Common myeloid progenitor, CD34-positive (primary cell): ENCODE measurements at regions not wholly inside any gene's neighbourhood (a gene's known extent, or its start where the extent isn't known, plus 50 kb on each side); places are given as distances from the start of the nearest gene placed in this dataset.
A peak's percentile ranks its signal among the peaks of the same experiment; 100 is the strongest.

Experiments
- CTCF ChIA-PET: fragments of 350-600 bp; sonication (Branson Sonifier 250); formaldehyde crosslinking; loops from one replicate; lab custom pipeline; 2021; ENCODE audit warnings: antibody characterized with exemption; lab: Charles Lee
- POLR2A ChIA-PET: fragments of 350-600 bp; sonication (Branson Sonifier 250); formaldehyde crosslinking; loops from one replicate; lab custom pipeline; 2021; ENCODE audit warnings: antibody characterized with exemption; lab: Charles Lee
- DNase-seq, 3 donors: peaks; one replicate each; pipeline versions ENCODE4 v3.0.0 to v3.0.0-alpha.2; 2013
- H3K27ac ChIP-seq, 2 experiments: 1 replicate in 1 of 2; 2 replicates in 1 of 2; pipeline ENCODE4 v1.7.0; 2013; ENCODE audit warnings: inconsistent platforms in 2 of 2, low read length in 2 of 2, mild to moderate bottlenecking in 2 of 2, low read depth in 1 of 2, moderate library complexity in 1 of 2; ENCODE audit not compliant: severe bottlenecking in 2 of 2, insufficient read depth in 1 of 2, poor library complexity in 1 of 2
- H3K27me3 ChIP-seq, 5 experiments: replicated peaks in 2 of 5; 1 replicate in 3 of 5; 2 replicates in 2 of 5; pipeline versions ENCODE4 v1.6.1 to v1.7.0; 2013; ENCODE audit warnings: low read length in 4 of 5, mild to moderate bottlenecking in 2 of 5, moderate library complexity in 2 of 5, inconsistent platforms in 1 of 5; ENCODE audit not compliant: insufficient read depth in 5 of 5, control insufficient read depth in 4 of 5
- H3K36me3 ChIP-seq, 4 experiments: 1 replicate in 2 of 4; 2 replicates in 2 of 4; pipeline versions ENCODE4 v1.6.1 to v1.7.0; 2013; ENCODE audit warnings: low read length in 3 of 4, control low read depth in 1 of 4, mild to moderate bottlenecking in 1 of 4; ENCODE audit not compliant: control insufficient read depth in 4 of 4, insufficient read depth in 4 of 4
- H3K4me1 ChIP-seq, 4 experiments: 1 replicate in 3 of 4; 2 replicates in 1 of 4; pipeline versions ENCODE4 v1.6.1 to v1.7.1; 2013; ENCODE audit warnings: low read length in 3 of 4, mild to moderate bottlenecking in 3 of 4, control low read depth in 1 of 4, inconsistent platforms in 1 of 4, moderate library complexity in 1 of 4; ENCODE audit not compliant: control insufficient read depth in 4 of 4, insufficient read depth in 4 of 4; ENCODE audit errors: control extremely low read depth in 1 of 4
- H3K4me3 ChIP-seq, 7 experiments: 1 replicate in 4 of 7; 2 replicates in 3 of 7; pipeline versions ENCODE4 v1.5.1 to v1.7.0; 2013; ENCODE audit warnings: mild to moderate bottlenecking in 7 of 7, low read length in 6 of 7, moderate library complexity in 6 of 7, inconsistent platforms in 2 of 7, low read depth in 2 of 7, control low read depth in 1 of 7; ENCODE audit not compliant: insufficient read depth in 4 of 7, control insufficient read depth in 1 of 7; ENCODE audit errors: extremely low read depth in 1 of 7
- H3K9me3 ChIP-seq, 5 experiments: 1 replicate in 4 of 5; 2 replicates in 1 of 5; pipeline versions ENCODE4 v1.6.1 to v1.7.1; 2013; ENCODE audit warnings: low read length in 4 of 5, mild to moderate bottlenecking in 2 of 5, inconsistent platforms in 1 of 5, low read depth in 1 of 5, moderate library complexity in 1 of 5; ENCODE audit not compliant: control insufficient read depth in 4 of 5, insufficient read depth in 2 of 5; ENCODE audit errors: control extremely low read depth in 1 of 5
- WGBS: methylation state at CpG from one replicate; pipeline ENCODE4 v1.1.5; 2013; ENCODE audit not compliant: insufficient coverage; 5-methylcytosine and 5-hydroxymethylcytosine counted together

DNA sequence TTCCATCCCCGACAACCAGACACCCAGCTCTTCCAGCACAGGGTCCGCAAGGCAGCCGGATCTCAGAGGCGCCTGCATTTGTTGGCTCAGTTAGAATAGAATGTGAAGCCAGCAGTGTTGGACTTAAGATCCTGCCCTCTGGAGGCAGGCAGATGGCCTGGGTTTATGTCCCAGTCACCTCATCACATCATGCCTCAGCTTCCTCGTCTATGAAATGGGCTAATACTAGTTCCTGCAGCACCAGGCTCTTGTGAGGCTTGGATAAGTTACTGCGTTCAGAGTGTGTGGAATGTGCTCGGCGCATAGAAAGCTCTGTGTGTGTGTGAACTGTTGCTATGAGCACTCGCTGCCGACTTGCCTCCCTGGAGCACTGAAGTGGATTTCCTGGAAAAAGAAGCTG is 202.5 kb upstream of the GPR26 start:
- no peaks in the 10 kb centered on the region for H3K27me3 ChIP-seq
- H3K4me1 ChIP-seq: no peaks in the 10 kb centered on the region
- DNase-seq: no peak
- no peaks in the 10 kb centered on the region for H3K9me3 ChIP-seq
- CTCF ChIA-PET: no interaction called here
- POLR2A ChIA-PET: no interaction called here
- WGBS: 99% methylated on average over 9 of the region's 10 CpGs
- no peaks in the 10 kb centered on the region for H3K36me3 ChIP-seq
- H3K27ac ChIP-seq: no peak overlapping the region
- H3K4me3 ChIP-seq: no peak overlapping the region

DNA sequence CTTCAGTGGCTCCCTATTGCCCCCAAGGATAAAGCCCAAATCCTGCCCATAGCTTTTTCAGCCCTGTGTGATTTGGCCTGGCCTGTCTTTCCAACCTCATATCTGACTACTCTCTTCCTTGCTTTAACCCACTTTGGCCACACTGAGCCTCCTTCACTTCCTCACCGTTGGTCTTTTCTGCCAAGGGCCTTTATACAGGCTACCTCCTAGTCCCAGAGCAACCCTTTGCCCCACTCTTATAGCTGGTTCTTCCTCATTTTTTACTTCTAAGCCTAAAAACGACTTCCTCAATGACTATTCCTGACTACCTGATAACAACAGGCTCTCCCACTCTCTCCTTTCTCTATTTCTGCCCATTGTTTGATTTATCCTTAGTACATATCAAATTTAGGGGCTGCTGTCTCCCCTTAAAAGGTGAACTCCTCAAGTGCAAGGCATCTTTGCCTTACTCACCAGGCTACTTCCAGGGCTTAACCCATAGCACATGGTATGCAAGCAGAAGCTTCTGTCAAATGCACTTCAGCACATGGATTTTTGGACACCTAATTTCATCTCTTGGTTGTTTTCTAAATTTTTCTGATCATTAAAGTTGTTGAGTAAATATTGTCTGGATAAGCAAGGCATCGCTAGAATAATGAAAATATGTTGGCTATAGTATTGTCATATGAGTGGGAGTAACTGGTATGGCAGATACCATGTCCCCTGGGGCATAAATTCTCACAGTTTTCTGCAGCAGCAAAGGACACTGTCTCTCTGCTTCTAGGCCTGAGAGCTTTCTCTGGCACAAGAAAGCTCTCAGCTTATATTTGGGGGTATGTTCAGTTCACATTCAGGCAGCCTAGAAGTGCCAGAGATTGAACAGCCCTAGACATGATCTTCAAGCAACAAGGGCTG is 201.5 kb upstream of the GPR26 start:
- H3K9me3 ChIP-seq: no peaks in the 10 kb centered on the region
- no peak overlapping the region for H3K4me3 ChIP-seq
- no peaks in the 10 kb centered on the region for H3K4me1 ChIP-seq
- ChIA-PET POLR2A (interaction anchor here (0.6 kb wide), 1 partner anchor 283 kb away, joined by 3 read pairs; no protein-coding TSS in a partner anchor), CTCF (no interaction called here)
- no peaks in the 10 kb centered on the region for H3K36me3 ChIP-seq
- peak in 1 of 3 donors; percentile 1 for DNase-seq
- H3K27ac ChIP-seq: no peak overlapping the region
- no peaks in the 10 kb centered on the region for H3K27me3 ChIP-seq
- WGBS: 34% methylated on average over 3 of the region's 3 CpGs

DNA sequence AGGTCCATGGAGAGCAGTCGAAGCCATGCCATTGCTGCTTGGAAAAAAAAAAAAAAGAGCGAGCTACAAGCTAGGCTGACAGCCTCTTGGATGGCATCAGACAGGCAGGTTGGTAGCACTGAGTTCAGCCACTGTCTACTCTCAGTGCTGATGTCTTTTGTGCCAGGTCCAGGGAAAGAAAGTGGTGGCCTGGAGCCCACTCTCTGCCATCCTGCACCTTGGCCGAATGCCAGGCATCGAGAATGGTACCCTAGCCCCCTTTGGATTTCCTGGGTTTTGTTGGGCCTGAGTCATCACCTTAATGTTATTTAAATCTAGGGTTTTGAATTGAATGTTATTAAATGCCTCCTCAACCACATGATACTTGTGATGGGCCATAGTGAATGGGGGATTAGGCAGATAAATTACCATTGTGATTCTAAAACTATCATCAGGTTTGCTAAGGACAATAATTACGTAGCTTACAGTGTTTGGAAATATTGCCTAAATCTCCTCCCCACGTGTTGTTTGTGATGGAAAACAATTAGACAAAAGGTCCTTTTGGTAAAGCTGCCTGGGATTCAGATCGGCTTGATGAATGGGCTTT is 195.7 kb upstream of the GPR26 start:
- Histone ChIP-seq H3K4me1 (no peaks in the 10 kb centered on the region), H3K27me3 (peaks cover 0 to 20% (median 6%) of the 10 kb centered on the region in 5 experiments), H3K36me3 (no peaks in the 10 kb centered on the region), H3K4me3 (no peak overlapping the region), H3K27ac (no peak overlapping the region), H3K9me3 (no peaks in the 10 kb centered on the region)
- no peak for DNase-seq
- ChIA-PET POLR2A (no interaction called here), CTCF (no interaction called here)
- 79% methylated on average over 3 of the region's 7 CpGs for WGBS

DNA sequence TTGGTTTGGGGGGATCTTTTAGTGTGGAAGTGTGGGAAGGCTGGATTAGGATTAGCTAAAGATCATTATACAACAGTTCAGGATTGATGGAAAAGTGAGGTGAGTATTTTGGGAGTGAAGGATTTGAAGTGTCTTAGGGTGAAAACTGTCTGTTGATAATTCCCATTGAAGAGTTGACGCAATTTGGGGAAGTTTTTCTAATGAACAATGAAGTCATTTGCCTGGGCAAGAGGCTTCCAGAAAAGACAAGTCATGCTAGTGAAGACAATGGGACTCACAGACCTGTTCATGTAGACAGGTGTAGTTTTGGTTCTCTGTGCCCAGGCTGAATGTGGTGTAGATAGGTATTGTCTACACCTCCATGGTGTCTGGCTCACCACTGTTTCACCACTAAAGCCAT is 194.3 kb upstream of the GPR26 start:
- WGBS: no CpG with 5 or more reads among the region's 1 CpG
- no peak for DNase-seq
- H3K27ac ChIP-seq: no peak overlapping the region
- no peaks in the 10 kb centered on the region for H3K4me1 ChIP-seq
- ChIA-PET CTCF (no interaction called here), POLR2A (no interaction called here)
- peaks cover 0 to 20% (median 6%) of the 10 kb centered on the region in 5 experiments for H3K27me3 ChIP-seq
- H3K36me3 ChIP-seq: no peaks in the 10 kb centered on the region
- H3K4me3 ChIP-seq: no peak overlapping the region
- no peaks in the 10 kb centered on the region for H3K9me3 ChIP-seq

DNA sequence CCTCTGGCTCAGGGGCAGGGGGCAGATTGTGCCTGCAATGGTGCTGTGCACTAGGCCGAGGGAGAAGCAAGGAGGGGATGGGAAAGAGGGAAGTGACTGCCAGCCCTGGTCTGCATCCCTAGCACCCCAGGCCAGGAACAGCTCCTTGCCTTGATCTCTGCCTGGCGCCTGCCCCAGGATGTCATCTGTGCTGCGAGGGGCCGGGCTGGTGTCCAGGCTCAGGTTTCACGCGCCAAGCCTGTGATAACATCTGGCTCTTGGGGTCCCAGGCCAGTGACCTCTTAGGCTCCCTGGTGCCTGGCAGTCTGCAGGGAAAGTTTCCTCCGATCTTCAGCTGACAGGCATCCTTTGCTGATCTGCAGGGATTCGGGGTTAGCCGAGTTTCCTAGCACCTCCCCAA is 193.5 kb upstream of the GPR26 start:
- H3K27me3 ChIP-seq: peaks cover 0 to 20% (median 6%) of the 10 kb centered on the region in 5 experiments
- 17% methylated on average over 9 of the region's 9 CpGs for WGBS
- no peaks in the 10 kb centered on the region for H3K4me1 ChIP-seq
- no peak overlapping the region for H3K4me3 ChIP-seq
- no peak for DNase-seq
- H3K27ac ChIP-seq: no peak overlapping the region
- ChIA-PET CTCF (no interaction called here), POLR2A (no interaction called here)
- no peaks in the 10 kb centered on the region for H3K36me3 ChIP-seq
- no peaks in the 10 kb centered on the region for H3K9me3 ChIP-seq

DNA sequence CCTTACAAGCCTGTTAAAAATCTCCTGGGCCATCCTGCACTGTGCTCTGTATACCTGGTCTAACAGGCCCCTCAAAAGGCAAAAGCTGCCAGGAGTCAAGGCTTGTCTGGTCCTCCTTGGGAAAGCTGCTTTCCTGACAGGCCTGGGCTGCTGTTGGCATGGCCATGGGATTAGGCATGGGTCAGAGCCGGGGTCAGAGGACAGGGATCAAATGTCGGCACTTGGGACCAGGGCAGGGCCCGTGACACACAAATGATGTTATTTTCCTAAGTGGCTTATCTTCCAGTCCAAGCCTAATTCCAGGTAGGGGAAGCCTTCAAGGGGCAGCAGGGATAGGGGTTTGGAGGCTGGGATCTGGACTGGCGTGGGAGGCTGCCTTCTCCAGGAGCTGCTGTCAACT is 191.5 kb upstream of the GPR26 start:
- H3K27me3 ChIP-seq: peaks cover 0 to 20% (median 6%) of the 10 kb centered on the region in 5 experiments
- POLR2A ChIA-PET: no interaction called here
- no peaks in the 10 kb centered on the region for H3K9me3 ChIP-seq
- H3K36me3 ChIP-seq: no peaks in the 10 kb centered on the region
- H3K4me1 ChIP-seq: no peaks in the 10 kb centered on the region
- 89% methylated on average over 3 of the region's 4 CpGs for WGBS
- DNase-seq: no peak
- no peak overlapping the region for H3K4me3 ChIP-seq
- no peak overlapping the region for H3K27ac ChIP-seq
- CTCF ChIA-PET: no interaction called here

DNA sequence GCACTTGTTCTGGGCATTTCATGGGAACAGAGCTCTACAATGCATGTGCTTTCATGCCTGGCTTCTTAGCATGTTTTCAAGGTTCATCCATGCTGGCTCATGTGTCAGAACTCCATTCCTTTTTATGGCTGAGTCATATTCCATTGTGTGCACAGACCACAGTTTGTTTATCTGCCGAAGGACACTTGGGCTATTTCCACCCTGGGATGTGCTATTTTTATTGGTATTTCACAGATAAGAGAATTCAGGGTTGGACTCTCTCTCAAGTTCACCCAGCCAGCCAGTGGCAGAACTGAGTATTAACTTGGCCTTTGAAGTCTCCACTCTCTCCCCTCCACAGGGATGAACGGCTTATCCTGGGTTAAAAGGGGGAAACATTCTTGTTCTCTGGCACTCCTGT is 190.7 kb upstream of the GPR26 start:
- WGBS: 100% methylated on average over 1 of the region's 2 CpGs
- no peak overlapping the region for H3K4me3 ChIP-seq
- H3K4me1 ChIP-seq: no peaks in the 10 kb centered on the region
- no peaks in the 10 kb centered on the region for H3K9me3 ChIP-seq
- CTCF ChIA-PET: no interaction called here
- no peak overlapping the region for H3K27ac ChIP-seq
- H3K27me3 ChIP-seq: peaks cover 0 to 23% (median 8%) of the 10 kb centered on the region in 5 experiments
- H3K36me3 ChIP-seq: no peaks in the 10 kb centered on the region
- POLR2A ChIA-PET: no interaction called here
- no peak for DNase-seq
